SK-N-SH (cell line): ENCODE measurements at regions not wholly inside any gene's neighbourhood (a gene's known extent, or its start where the extent isn't known, plus 50 kb on each side); places are given as distances from the start of the nearest gene placed in this dataset.

Source experiments
- CTCF ChIA-PET: fragments of 300-600, 350-600 bp; formaldehyde crosslinking; extraction: SDS; loops from one replicate; lab custom pipeline; 2021; lab: Yijun Ruan, JAX
- POLR2A ChIA-PET: fragments of 350-600 bp; sonication (Branson Sonifier 250); formaldehyde crosslinking; extraction: SDS; loops from one replicate; lab custom pipeline; 2020; ENCODE audit warnings: antibody characterized with exemption, inconsistent platforms; lab: Yijun Ruan, JAX
- DNase-seq: peaks from one replicate; pipeline ENCODE4 v3.0.0; 2012
- H2AFZ ChIP-seq: fragments of 200-600 bp; sonication (generic); 2 replicates; pipeline ENCODE4 v1.8.1; 2016; ENCODE audit warnings: antibody characterized with exemption, mild to moderate bottlenecking, low read depth
- H3F3A ChIP-seq: fragments of 200-600 bp; sonication (generic); replicated peaks from 2 replicates; pipeline ENCODE3; 2016; ENCODE audit warnings: antibody characterized with exemption, mild to moderate bottlenecking; ENCODE audit not compliant: insufficient read depth
- H3K27ac ChIP-seq, 2 experiments: fragments of 200-500 bp in 1 of 2; fragments of 200-600 bp in 1 of 2; sonication (Bioruptor generic) in 1 of 2; sonication (generic), shearing (Covaris generic) in 1 of 2; 2 replicates each; pipeline versions ENCODE4 v1.5.1 to v1.6.1; 2014 to 2016; ENCODE audit warnings: low read depth in 2 of 2, inconsistent platforms in 1 of 2, low read length in 1 of 2, mild to moderate bottlenecking in 1 of 2, mixed read lengths in 1 of 2
- H3K27me3 ChIP-seq: fragments of 200-600 bp; sonication (generic), shearing (Covaris generic); 2 replicates; pipeline ENCODE4 v1.6.1; 2016; ENCODE audit warnings: mixed run types; ENCODE audit not compliant: insufficient read depth
- H3K36me3 ChIP-seq, 2 experiments: fragments of 200-500 bp in 1 of 2; fragments of 200-600 bp in 1 of 2; sonication (Bioruptor generic) in 1 of 2; sonication (generic) in 1 of 2; replicated peaks in 1 of 2; 2 replicates each; pipeline versions ENCODE3 to v1.5.1; 2014 to 2016; ENCODE audit warnings: low read length in 1 of 2, mild to moderate bottlenecking in 1 of 2; ENCODE audit not compliant: insufficient read depth in 2 of 2, control insufficient read depth in 1 of 2
- H3K4me1 ChIP-seq, 2 experiments: fragments of 200-500 bp in 1 of 2; fragments of 200-600 bp in 1 of 2; sonication (Bioruptor generic) in 1 of 2; sonication (generic), shearing (Covaris generic) in 1 of 2; 2 replicates each; pipeline versions ENCODE4 v1.5.1 to v1.6.1; 2014 to 2016; ENCODE audit warnings: low read depth in 1 of 2, low read length in 1 of 2, mixed run types in 1 of 2; ENCODE audit not compliant: insufficient read depth in 2 of 2, control insufficient read depth in 1 of 2
- H3K4me2 ChIP-seq: fragments of 200-600 bp; sonication (generic), shearing (Covaris generic); 2 replicates; pipeline ENCODE4 v1.6.1; 2017; ENCODE audit warnings: mixed run types
- H3K4me3 ChIP-seq, 2 experiments: fragments of 200-500 bp in 1 of 2; fragments of 200-600 bp in 1 of 2; sonication (Bioruptor generic) in 1 of 2; sonication (generic), shearing (Covaris generic) in 1 of 2; 2 replicates each; pipeline versions ENCODE4 v1.5.1 to v1.8.1; 2014 to 2016; ENCODE audit warnings: low read depth in 2 of 2, inconsistent platforms in 1 of 2, low read length in 1 of 2, mild to moderate bottlenecking in 1 of 2, mixed read lengths in 1 of 2, moderate library complexity in 1 of 2
- H3K79me2 ChIP-seq: fragments of 200-600 bp; sonication (generic); 2 replicates; pipeline ENCODE4 v1.8.1; 2017; ENCODE audit warnings: mild to moderate bottlenecking; ENCODE audit not compliant: insufficient read depth
- H3K9ac ChIP-seq: fragments of 200-600 bp; sonication (generic); 2 replicates; pipeline ENCODE4 v1.6.1; 2017; ENCODE audit warnings: mixed run types
- H3K9me2 ChIP-seq: fragments of 200-600 bp; sonication (generic); 2 replicates; pipeline ENCODE4 v1.6.1; 2017; ENCODE audit warnings: mixed run types
- H3K9me3 ChIP-seq: fragments of 200-600 bp; sonication (generic); 2 replicates; pipeline ENCODE4 v1.6.1; 2017; ENCODE audit warnings: mixed run types, mild to moderate bottlenecking, moderate library complexity
- H4K20me1 ChIP-seq: fragments of 200-600 bp; sonication (generic); 2 replicates; pipeline ENCODE4 v1.6.1; 2017; ENCODE audit warnings: mild to moderate bottlenecking, mixed run types; ENCODE audit not compliant: insufficient read depth
- CHD2 ChIP-seq: fragments of 150-350 bp; IDR thresholded peaks from 2 replicates; pipeline ENCODE4 v1.6.1; 2018; ENCODE audit warnings: low read length; ENCODE audit not compliant: partially characterized antibody
- ELF1 ChIP-seq: IDR thresholded peaks from 2 replicates; pipeline ENCODE4 v1.4.0; 2012
- EP300 ChIP-seq, 2 experiments: IDR thresholded peaks; 2 replicates each; pipeline versions ENCODE4 v1.4.0 to v1.6.1; 2012; ENCODE audit warnings: borderline replicate concordance in 1 of 2, low read depth in 1 of 2, low read length in 1 of 2
- FOSL2 ChIP-seq: IDR thresholded peaks from 2 replicates; pipeline ENCODE4 v1.4.0; 2012; ENCODE audit warnings: low read depth, mild to moderate bottlenecking, moderate library complexity, borderline replicate concordance
- FOXJ3 ChIP-seq: sonication (generic); formaldehyde crosslinking; IDR thresholded peaks from 2 replicates; pipeline ENCODE4 v1.5.1; 2020; ENCODE audit warnings: mild to moderate bottlenecking, missing genetic modification reagents
- FOXM1 ChIP-seq: IDR thresholded peaks from 2 replicates; pipeline ENCODE4 v1.4.0; 2012; ENCODE audit warnings: low read depth, mild to moderate bottlenecking
- GATA2 ChIP-seq: sonication (generic); formaldehyde crosslinking; IDR thresholded peaks from 2 replicates; pipeline ENCODE4 v1.5.0; 2020; ENCODE audit warnings: mild to moderate bottlenecking, missing genetic modification reagents
- IRF3 ChIP-seq: fragments of 150-350 bp; IDR thresholded peaks from 2 replicates; pipeline ENCODE4 v1.6.1; 2016; ENCODE audit warnings: mild to moderate bottlenecking, low read depth, low read length
- JUND ChIP-seq: IDR thresholded peaks from 2 replicates; pipeline ENCODE4 v1.4.0; 2012
- MAX ChIP-seq: IDR thresholded peaks from 2 replicates; pipeline ENCODE4 v1.4.0; 2012; ENCODE audit warnings: low read depth
- MEF2A ChIP-seq: IDR thresholded peaks from 2 replicates; pipeline ENCODE4 v1.4.0; 2012; ENCODE audit warnings: low read depth, borderline replicate concordance
- MXI1 ChIP-seq: IDR thresholded peaks from 2 replicates; pipeline ENCODE4 v1.6.1; 2012; ENCODE audit warnings: mild to moderate bottlenecking, low read depth, low read length, improper control_type of control experiment
- NRF1 ChIP-seq: IDR thresholded peaks from 2 replicates; pipeline ENCODE4 v1.6.1; 2012; ENCODE audit warnings: low read depth, mild to moderate bottlenecking, low read length
- PBX3 ChIP-seq: IDR thresholded peaks from 2 replicates; pipeline ENCODE4; 2012
- POLR2AphosphoS5 ChIP-seq: IDR thresholded peaks from 2 replicates; pipeline ENCODE4 v1.6.1; 2012; ENCODE audit warnings: low read depth, low read length
- RAD21 ChIP-seq: IDR thresholded peaks from 2 replicates; pipeline ENCODE4 v1.6.1; 2012; ENCODE audit warnings: mild to moderate bottlenecking, low read length
- RFX5 ChIP-seq: IDR thresholded peaks from 2 replicates; pipeline ENCODE4 v1.6.1; 2012; ENCODE audit warnings: mild to moderate bottlenecking, improper control_type of control experiment, low read length
- SIN3A ChIP-seq: IDR thresholded peaks from 2 replicates; pipeline ENCODE4 v1.6.1; 2012; ENCODE audit warnings: low read depth, mild to moderate bottlenecking, low read length, moderate library complexity, borderline replicate concordance
- SMC3 ChIP-seq: IDR thresholded peaks from 2 replicates; pipeline ENCODE4 v1.6.1; 2012; ENCODE audit warnings: low read depth, low read length, improper control_type of control experiment
- TAF1 ChIP-seq: IDR thresholded peaks from 2 replicates; pipeline ENCODE4 v1.6.1; 2012; ENCODE audit warnings: low read depth, mild to moderate bottlenecking, low read length, moderate library complexity, borderline replicate concordance
- TCF12 ChIP-seq: IDR thresholded peaks from 2 replicates; pipeline ENCODE4 v1.4.0; 2012
- TEAD4 ChIP-seq: IDR thresholded peaks from 2 replicates; pipeline ENCODE4 v1.4.0; 2012; ENCODE audit warnings: mild to moderate bottlenecking, borderline replicate concordance; ENCODE audit not compliant: insufficient read depth
- YY1 ChIP-seq: IDR thresholded peaks from 2 replicates; pipeline ENCODE4 v1.4.0; 2012; ENCODE audit warnings: low read depth, mild to moderate bottlenecking
- ZBTB33 ChIP-seq: IDR thresholded peaks from 2 replicates; pipeline ENCODE4 v1.4.0; 2012; ENCODE audit warnings: low read depth, borderline replicate concordance
- WGBS: methylation state at CpG from one replicate; pipeline ENCODE4 v1.1.6; 2017; ENCODE audit warnings: low lambda C conversion rate; 5-methylcytosine and 5-hydroxymethylcytosine counted together

- CTCF ChIA-PET: no interaction called here
- H3K4me1 ChIP-seq: no peaks in the 10 kb centered on the region
- H3K27me3 ChIP-seq: no peaks in the 10 kb centered on the region
- no peaks in the 10 kb centered on the region for H3K79me2 ChIP-seq
- H3K9ac ChIP-seq: no peak overlapping the region
- no peaks in the 10 kb centered on the region for H3K9me3 ChIP-seq
- no peak overlapping the region for H2AFZ ChIP-seq
- no peaks in the 10 kb centered on the region for H3K36me3 ChIP-seq
- POLR2A ChIA-PET: no interaction called here
- no peak overlapping the region for H3K4me3 ChIP-seq
- no peak overlapping the region for H3K27ac ChIP-seq
- 25% methylated on average over 4 of the region's 4 CpGs for WGBS
- no peaks in the 10 kb centered on the region for H3K9me2 ChIP-seq
- H4K20me1 ChIP-seq: no peaks in the 10 kb centered on the region
- TF ChIP-seq YY1 (no peak), FOXJ3 (CRISPR knock-in tag) (no peak), CHD2 (no peak), RAD21 (no peak), NRF1 (no peak), MEF2A (no peak), RFX5 (no peak), TEAD4 (no peak), MXI1 (no peak), MAX (no peak)
- no peak overlapping the region for H3K4me2 ChIP-seq
- no peak for DNase-seq
- no peaks in the 10 kb centered on the region for H3F3A ChIP-seq
Measured at GRCh38 chr10:53108317-53108934, 335.8 kb upstream of the MBL2 start.

GRCh38 chr10:53107711-53108110 lies 335.1 kb upstream of the MBL2 start:
- POLR2A ChIA-PET: no interaction called here

More at GRCh38 chr10:53107711-53108110, 335.1 kb upstream of the MBL2 start:
- no peak for TF ChIP-seq PBX3
- TF ChIP-seq SIN3A: no peak
- TF ChIP-seq GATA2 (CRISPR knock-in tag): no peak
- no peak for TF ChIP-seq TEAD4
- TF ChIP-seq ZBTB33: no peak
- no peak for TF ChIP-seq TCF12
- no peak for TF ChIP-seq ELF1
- TF ChIP-seq POLR2AphosphoS5: no peak
- no peak for TF ChIP-seq SMC3
- TF ChIP-seq EP300 (IDR thresholded peaks at IDR 0.05; ENCODE audit: borderline replicate concordance in 1 of 2, low read depth in 1 of 2, low read length in 1 of 2): no peak
- no peak for TF ChIP-seq TAF1
- no peak for TF ChIP-seq FOSL2
- no peak for TF ChIP-seq MAX
- no peak for TF ChIP-seq JUND
- TF ChIP-seq IRF3: no peak
- TF ChIP-seq MEF2A: no peak
- no peak for TF ChIP-seq FOXM1
- TF ChIP-seq CHD2: no peak
- no peak for TF ChIP-seq NRF1
- TF ChIP-seq, all 33 proteins: peak for 0
- Histone ChIP-seq H2AFZ (no peak overlapping the region), H3F3A (no peaks in the 10 kb centered on the region), H3K4me2 (no peak overlapping the region), H3K9me2 (no peaks in the 10 kb centered on the region), H3K79me2 (no peaks in the 10 kb centered on the region), H3K9ac (no peak overlapping the region), H4K20me1 (no peaks in the 10 kb centered on the region), H3K9me3 (no peaks in the 10 kb centered on the region), H3K36me3 (no peaks in the 10 kb centered on the region), H3K27me3 (no peaks in the 10 kb centered on the region), H3K4me1 (no peaks in the 10 kb centered on the region), H3K4me3 (no peak overlapping the region), H3K27ac (no peak overlapping the region)
- WGBS: 23% methylated on average over 5 of the region's 5 CpGs
- CTCF ChIA-PET: no interaction called here
- no peak for DNase-seq
